Activated CD8-positive, alpha-beta memory T cell treated with anti-CD3 and anti-CD28 coated beads for 36 hours (primary cell): ENCODE measurements at regions not wholly inside any gene's neighbourhood (a gene's known extent, or its start where the extent isn't known, plus 50 kb on each side); places are given as distances from the start of the nearest gene placed in this dataset.

ENCODE experiments used
- CTCF ChIA-PET: fragments of 350-600 bp; sonication (Branson Sonifier 250); formaldehyde crosslinking; loops from one replicate; lab custom pipeline; 2021; ENCODE audit warnings: antibody characterized with exemption; lab: Charles Lee
- POLR2A ChIA-PET: fragments of 350-600 bp; sonication (Branson Sonifier 250); formaldehyde crosslinking; loops from one replicate; lab custom pipeline; 2021; ENCODE audit warnings: antibody characterized with exemption; lab: Charles Lee

DNA sequence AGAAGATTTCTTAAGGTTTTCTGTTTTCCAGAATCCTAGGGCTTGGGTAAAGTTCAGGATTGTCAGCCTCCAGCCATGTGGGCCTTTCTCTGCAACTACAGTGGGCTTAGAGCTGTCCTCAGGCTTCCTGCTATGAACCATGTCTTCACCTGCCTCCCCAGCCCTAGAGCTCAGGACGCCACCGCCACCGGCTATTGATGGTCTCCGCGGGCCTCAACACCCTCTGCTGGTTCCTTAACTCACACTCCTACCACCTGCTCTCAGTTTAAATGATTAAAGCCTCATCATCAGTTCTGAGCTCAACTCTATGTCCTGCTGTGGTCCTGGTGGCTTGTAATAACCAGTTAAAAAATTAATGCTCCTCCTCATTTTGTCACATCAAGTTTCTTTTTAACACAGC lies 221.0 kb downstream of the EFNB2 start:
- ChIA-PET POLR2A (no interaction called here), CTCF (no interaction called here)

DNA sequence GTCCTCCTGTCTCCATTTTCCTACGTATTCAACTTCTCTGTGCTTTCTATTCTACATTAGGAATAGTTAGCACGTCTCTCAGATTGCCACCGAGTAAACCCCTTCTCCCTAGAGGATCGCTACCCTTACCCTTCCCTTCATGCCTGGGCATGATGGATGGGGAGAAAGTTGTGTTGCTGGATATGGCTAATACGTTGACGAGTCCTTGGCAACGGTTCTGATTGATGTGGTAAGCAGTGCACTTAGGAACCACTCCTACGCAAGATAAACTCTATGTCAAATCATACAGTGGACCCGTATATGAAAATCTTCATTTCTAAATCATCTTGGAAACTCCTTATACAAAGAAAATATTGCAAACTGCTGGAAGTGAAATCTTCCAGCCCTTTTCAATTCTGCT lies 224.5 kb downstream of the EFNB2 start:
- POLR2A ChIA-PET, result no interaction called here

DNA sequence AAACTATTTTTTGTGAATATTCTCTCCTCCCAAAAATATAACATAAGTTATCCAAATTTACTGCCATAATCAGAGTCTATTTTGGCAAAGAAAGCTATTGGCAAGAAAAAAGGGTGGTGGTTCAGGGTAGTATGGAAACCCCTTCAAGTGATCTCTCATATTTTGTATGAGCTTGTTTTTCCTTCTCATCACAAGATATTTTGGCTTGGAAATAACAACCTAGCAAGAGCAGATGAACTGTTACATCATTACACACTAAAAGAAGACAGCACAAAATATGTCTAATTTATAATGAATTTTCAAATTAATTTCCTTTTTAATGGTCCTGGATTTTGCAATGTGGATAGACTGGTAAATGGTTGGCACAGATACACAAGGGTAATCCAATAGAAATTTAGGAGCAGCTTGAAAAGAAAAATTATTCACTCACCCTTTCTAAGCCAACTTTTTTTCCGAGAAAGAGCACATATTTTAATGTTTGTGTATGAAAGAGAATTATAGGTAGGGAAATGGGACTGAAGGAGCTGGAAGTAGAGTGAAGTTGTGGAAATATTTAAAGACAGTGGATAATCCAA lies 225.1 kb downstream of the EFNB2 start:
- ChIA-PET CTCF (no interaction called here), POLR2A (no interaction called here)

More for the DNA sequence above, 224.5 kb downstream of the EFNB2 start:
- CTCF ChIA-PET, result no interaction called here

DNA sequence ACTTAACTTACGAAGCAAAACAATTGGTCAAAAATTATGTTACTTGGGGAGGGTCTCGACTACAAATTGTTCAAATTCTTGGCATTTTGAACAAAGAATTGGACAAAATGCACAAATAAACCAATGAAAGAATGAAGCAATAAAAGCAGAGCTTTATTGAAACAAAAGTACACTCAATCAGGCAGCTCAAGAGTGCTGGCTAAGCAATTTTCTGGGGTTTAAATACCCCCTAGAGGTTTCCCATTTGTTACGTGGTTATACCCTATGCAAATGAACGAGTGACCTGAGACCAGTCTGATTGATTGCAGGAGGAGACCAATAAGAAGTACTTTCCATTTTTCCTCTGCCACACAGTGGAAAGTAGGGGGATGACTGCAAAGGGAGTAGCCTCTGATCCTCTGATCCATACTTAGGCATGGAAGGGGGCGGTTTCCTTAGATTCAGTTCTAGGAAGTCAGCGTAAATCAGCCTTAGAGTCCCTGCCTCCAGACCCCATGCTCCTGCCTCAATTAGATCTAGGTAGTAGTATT lies 228.6 kb downstream of the EFNB2 start:
- POLR2A ChIA-PET, result no interaction called here
- CTCF ChIA-PET, result no interaction called here

DNA sequence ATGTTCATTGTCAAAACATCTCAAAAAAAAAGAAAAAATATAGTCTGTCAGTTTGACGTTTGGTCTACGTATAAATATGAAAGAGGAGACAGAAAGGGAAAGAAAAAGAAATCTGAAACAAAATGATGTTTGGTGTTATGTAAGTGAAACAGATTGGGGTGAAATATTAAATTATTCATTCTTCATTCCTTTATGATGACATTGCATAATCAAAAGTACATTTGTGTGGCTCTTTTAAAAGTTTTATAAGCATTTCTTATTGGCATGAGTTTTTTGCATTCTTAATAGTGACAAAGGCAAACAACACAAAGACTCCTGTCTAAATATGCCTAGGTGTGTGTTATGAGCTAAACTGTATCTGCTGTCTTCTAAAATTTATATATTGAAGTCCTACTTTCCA lies 232.6 kb downstream of the EFNB2 start:
- POLR2A ChIA-PET, result no interaction called here

DNA sequence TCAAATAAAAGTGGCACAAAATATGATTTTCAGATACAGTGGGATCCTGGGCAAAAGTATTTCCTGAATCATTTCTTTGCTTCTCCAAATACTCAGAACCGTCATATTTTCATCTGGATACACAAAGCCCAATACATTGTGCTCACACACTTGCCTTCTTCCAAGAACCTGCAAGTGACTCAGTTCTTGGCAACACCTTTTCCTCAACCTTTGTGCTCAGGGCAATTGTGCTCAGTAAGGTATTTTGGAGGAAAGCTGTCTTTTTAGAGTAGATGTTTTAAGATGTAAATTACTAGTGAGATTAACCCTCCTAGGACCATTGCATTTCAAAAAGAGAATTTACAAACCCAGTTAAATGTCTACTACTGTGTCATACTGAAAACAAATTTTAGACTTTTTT lies 233.5 kb downstream of the EFNB2 start:
- POLR2A ChIA-PET, result no interaction called here
- CTCF ChIA-PET, result no interaction called here

More for the DNA sequence above, 232.6 kb downstream of the EFNB2 start:
- CTCF ChIA-PET, result no interaction called here

DNA sequence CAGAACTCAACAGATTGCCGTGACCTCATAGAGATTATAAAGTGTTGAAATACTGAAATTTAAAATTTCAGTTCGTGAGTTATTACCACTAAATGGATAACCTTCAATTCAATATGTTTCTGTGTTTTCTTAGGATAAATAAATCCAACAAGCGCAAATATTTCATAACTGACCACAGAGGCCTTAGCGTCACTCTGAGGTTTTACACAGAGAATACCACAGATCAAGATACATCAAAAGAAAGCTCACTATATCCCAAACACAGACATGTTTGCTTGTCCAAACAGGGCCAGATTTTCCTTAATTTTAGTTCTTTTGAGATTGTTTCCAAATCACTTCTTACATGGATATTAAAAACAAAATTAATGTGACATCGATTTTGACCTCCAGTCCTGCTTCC lies 235.8 kb downstream of the EFNB2 start:
- POLR2A ChIA-PET, result no interaction called here

DNA sequence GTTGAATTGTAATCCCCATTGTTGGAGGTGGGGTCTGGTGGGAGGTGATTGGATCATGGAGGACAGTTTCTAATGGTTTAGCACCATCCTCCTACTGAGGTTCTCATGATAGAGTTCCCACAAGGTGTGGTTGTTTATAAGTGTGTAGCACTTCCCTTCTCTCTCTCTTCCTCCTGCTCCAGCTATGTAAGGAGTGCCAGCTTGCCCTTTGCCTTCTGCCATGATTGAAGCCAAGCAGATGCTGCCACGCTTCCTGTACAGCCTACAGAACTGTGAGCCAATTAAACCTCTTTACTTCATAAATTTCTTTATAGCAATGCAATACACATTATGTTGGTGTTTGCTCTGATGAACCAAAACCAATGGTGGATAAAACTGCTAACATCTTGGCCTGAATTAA lies 238.2 kb downstream of the EFNB2 start:
- POLR2A ChIA-PET, result no interaction called here
- CTCF ChIA-PET, result no interaction called here

More for the DNA sequence above, 235.8 kb downstream of the EFNB2 start:
- CTCF ChIA-PET, result no interaction called here

DNA sequence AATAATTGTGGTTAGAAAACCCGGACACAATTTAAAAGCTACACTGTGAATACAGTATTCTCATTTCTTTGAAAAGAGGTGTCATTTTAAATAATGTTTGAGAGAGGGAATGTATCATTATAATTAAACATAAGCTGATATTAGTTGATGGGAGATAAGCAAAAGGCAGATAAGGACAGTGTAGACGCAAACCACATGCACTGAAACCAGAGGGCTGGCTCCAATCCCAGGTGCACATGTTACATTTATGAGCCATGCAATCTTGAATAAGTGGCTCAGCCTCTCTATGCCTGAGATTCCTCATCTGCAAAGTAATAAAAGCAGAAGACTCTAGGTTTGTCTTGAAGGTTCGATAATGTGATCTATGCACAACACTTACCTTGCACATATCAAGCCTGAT lies 238.7 kb downstream of the EFNB2 start:
- ChIA-PET CTCF (no interaction called here), POLR2A (no interaction called here)

DNA sequence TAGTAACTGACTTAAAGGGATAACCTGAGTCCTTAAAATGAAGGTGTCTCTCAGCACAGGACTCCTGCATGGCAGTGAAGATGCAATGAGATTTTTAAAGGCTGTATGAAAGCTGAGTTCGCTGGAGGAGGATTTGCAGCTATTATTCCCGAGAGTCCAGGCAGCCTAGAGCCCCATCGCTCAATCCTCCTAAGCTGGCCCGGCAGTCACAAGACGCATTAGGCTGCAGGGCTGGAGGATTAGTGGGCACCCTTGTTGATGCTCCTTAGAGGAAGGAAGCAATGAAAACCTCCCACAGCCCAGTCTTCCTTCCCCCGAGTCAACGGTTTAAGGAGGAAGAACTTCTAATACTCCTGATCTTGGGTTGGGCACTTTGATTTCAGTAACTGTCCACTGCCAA lies 239.5 kb downstream of the EFNB2 start:
- ChIA-PET CTCF (no interaction called here), POLR2A (no interaction called here)

DNA sequence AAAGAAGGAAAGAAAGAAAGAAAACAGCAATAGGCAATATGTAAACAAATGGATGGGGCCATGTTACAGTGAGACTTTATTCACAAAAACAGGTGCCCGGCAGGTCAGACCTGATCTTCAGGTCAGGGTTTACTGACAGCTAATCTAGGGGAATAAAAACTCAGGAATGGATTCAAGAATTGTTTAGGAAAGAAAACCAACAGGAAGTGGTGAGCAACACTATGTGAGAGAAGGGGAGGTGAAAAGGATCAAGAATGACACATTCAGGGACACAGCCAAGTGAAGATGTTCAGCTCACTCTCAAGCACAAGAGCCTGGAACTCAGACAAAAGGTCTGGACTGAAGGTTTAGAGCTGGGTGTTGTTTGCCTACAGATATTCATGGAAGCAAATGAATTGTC lies 244.5 kb downstream of the EFNB2 start:
- POLR2A ChIA-PET, result no interaction called here

DNA sequence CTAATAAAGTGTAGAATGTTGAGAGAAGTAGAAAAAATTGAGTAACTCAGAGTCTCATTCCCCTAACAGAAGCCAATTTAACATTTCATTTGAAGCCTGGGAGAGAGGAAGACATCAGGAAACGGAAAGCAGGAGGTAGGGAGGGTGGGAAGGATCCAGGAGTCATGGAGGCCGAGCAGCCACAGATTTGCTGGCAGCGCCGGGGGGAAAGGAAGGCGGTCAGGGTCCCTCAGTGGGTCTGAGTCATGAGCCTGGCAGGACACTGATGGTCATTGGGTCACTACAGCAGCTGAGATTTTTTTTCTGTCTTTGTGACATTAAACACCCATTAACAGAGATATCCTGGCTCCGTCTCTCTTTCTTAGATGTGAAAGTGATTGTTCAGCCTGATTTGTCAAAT lies 248.1 kb downstream of the EFNB2 start:
- POLR2A ChIA-PET, result no interaction called here
- CTCF ChIA-PET, result no interaction called here

More for the DNA sequence above, 244.5 kb downstream of the EFNB2 start:
- CTCF ChIA-PET, result no interaction called here

DNA sequence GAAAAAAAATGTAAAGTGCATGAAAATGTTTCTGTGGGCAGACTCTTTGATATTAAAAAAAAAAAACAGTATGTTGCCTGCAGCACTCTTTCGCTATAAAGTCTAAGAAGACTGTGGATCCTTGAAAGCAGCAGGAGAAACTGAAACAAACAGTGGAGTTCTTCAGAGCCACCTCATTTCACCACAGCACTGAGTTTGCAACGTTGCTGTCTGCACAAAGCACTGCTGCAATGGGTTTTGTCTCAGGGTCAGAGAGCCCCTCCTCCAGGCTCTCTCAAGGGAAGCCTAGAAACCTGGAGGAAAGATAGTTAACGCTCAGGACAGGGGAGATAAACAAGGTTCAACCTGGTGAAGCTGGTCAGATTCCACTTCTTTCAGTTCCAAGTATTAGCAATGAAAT lies 248.7 kb downstream of the EFNB2 start:
- ChIA-PET POLR2A (no interaction called here), CTCF (no interaction called here)

DNA sequence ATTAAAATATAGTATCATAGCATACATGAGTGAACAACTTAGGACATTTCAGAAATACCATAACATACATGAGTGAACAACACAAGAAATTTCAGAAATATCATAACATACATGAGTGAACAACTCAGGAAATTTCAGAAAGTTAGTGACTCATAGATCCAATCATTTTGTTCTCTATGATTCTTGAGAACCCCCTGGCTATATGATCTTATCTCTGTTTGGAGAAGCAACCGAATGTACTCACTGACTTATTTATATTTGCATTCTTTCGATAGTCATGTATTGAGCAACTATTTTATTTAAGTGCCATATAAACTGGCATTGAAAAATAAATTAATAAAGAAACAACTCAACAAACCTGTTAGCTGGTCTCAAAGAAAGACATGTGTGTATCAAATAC lies 251.1 kb downstream of the EFNB2 start:
- POLR2A ChIA-PET, result no interaction called here
- CTCF ChIA-PET, result no interaction called here

DNA sequence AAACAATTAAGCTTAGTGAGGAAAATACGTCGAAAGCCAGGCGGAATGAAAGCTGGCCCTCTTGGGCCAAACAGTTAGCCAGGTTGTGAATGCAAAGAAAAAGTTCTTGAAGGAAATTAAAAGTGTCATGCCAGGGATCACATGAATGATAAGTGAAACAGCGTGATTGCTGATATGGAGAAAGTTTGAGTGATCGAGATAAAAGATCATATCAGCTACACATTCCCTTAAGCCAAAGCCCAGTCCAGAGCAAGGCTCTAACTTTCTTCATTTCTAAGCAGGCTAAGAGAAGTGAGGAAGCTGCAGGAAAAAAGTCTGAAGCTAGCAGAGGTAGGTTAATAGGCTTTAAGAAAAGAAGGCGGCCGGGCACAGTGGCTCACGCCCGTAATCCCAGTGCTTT lies 254.0 kb downstream of the EFNB2 start:
- CTCF ChIA-PET, result no interaction called here
- POLR2A ChIA-PET, result no interaction called here

DNA sequence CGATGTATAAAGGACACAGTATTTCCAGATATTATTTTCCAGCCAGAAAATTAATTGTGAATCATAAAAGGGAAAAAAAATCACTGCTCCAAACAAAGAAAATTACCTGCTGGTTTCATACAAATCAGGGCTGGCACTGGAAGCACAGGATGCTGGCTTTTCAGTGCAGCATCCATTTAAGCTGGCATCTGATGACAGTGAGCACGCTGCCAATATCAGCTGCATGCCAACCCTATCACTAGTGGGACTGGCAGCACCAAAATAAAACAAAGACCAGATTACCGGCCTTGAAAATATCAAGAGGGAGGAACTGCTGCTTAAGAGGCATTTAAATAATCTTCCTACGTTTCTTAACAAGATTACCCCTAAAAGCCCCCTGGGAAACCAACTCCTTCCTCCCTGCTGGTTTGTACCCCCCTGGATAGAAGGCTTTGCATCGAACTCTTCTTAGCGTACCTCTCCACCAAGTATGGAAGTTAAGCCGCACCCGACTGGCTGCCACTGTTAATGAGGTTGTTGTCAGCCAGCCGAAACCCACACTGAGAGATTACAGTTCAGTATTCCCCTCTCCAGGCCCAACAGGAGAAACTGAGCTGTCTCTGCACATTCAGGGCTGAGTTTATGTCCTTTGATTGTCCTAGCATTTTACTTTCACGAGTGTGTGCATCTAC lies 257.8 kb downstream of the EFNB2 start:
- CTCF ChIA-PET, result no interaction called here
- POLR2A ChIA-PET, result interaction anchor here (0.5 kb wide), 1 partner anchor 14 kb away, joined by 3 read pairs; no protein-coding TSS in a partner anchor

DNA sequence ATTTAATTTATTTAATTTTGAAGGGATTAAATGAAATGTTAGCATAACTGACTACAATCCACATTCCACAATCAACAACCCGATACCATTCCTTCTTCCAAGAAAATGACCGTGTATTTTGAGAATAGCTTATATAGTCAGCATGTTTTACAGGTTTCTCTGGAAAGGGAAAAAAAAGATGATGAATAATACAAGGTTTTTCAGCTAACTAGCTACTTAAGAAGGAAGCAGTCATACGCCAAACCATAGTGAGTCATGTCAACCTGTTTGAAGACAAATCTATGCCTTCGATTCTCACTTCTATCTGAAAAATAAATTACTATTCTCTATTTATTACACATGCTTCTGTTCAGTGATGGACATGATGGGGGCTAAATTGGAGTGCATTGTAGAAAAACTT lies 258.6 kb downstream of the EFNB2 start:
- CTCF ChIA-PET, result no interaction called here
- POLR2A ChIA-PET, result no interaction called here

DNA sequence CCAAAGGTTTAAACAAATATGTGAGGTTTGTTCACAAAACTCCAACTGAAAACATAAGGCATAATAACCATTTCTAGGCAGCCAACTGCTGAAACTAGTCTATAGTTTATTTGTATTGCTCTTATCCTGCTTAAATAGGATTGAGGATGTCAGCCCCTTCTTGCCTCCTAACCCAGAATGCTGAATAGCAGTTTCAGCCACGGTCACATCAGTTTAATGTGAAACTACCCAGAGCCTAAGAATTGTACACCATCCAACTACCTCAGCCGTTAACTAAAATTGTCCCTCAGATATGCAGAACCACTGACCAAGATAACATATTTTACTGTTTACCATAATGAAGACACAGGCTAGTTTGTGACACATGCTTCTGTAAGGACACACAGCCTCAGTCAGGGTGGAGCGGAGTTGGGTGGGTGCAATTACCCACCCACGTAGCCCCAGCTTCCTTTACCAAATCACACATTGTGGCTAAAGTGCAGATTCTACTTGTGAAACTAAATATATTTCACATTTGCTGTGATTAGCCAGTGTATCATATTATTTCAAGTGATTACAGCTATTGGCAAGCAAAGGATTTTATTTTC lies 259.9 kb downstream of the EFNB2 start:
- CTCF ChIA-PET, result no interaction called here
- POLR2A ChIA-PET, result no interaction called here

DNA sequence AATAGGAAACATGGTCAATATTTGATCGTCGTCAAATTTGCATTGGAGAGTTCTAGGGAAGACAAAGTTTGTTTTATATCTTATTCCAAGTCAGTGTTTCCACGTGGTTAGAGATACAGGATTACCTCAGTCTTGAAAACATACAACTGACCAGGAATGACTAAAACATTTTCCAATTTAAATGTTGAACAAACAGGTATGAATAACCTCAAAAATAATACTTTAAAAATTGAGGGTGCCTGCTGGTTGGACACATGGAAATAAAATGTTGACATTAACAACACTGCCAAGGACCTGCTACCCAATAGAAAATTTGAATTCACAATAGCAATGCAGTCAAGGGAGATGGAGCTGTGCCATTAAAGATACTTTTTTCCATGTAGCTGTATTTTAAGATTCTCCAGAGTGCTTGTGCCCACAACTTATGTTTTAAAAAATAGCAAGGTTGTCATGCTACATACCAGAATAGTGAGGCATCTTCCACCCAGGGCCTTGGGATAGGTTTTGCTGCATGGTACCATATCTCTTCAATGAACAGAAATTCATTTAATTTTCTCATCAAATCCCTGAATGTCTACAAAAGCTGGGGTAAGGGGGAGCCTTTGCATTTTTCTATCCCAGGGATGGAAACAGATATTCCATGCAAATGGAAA lies 260.8 kb downstream of the EFNB2 start:
- ChIA-PET POLR2A (no interaction called here), CTCF (no interaction called here)

DNA sequence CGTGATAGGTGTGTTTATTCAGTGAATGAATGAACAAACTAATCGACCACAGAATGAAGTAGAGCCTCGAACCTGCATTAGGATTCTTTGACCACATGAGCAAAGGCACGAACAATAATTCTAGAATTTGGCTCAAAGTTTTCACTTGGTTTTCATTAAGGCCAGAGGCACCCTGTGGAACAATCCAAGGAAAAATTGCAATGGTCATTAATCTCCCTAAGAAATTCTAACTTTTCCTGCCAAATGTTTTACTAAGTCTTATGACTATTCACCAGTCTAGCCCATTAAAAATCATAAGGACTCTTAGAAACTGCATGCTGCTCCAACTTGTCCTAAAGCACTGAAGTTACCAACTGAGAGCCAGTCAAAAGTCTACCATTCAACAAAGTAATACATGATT lies 271.7 kb downstream of the EFNB2 start:
- CTCF ChIA-PET, result no interaction called here
- POLR2A ChIA-PET, result no interaction called here

DNA sequence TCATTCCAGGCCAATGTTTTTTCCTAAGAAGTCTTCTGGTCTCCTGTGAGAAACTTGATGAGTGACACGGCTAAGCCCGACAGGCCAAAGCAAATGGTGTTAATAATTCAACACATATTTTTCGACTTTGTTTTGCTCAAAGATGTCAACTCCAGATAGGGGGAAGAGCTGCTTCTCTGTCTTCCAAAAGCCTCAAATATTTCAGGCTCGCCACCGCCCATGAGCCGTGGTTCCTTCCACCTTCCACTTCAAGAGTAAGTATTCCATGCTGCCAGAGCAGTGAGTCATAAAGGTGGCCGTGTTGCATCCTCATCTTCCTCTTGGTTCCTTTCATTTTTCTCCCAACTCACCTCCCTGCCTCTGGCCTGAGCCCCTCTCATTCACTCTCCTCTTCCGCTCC lies 272.6 kb downstream of the EFNB2 start:
- ChIA-PET CTCF (no interaction called here), POLR2A (no interaction called here)
